BJ (cell line): ENCODE measurements at regions not wholly inside any gene's neighbourhood (a gene's known extent, or its start where the extent isn't known, plus 50 kb on each side); places are given as distances from the start of the nearest gene placed in this dataset.
"Not testable (repeated sequence)": the region's sequence is repeated elsewhere in the genome, so short reads cannot be mapped to it uniquely, and the experiment has no call there.

Experiments
- CTCF ChIA-PET: fragments of 350-600 bp; formaldehyde crosslinking; extraction: SDS; loops from one replicate; lab custom pipeline; 2021; ENCODE audit warnings: antibody characterized with exemption, inconsistent platforms; lab: Yijun Ruan, JAX
- POLR2A ChIA-PET: fragments of 300-600 bp; sonication (Branson Sonifier 250); formaldehyde crosslinking; extraction: SDS; loops from one replicate; lab custom pipeline; 2021; ENCODE audit warnings: antibody characterized with exemption; lab: Charles Lee
- DNase-seq: peaks from one replicate; pipeline ENCODE4 v3.0.0-alpha.2; 2011; ENCODE audit warnings: low read depth
- H3K27me3 ChIP-seq: 2 replicates; pipeline ENCODE4 v1.6.0; 2011; ENCODE audit warnings: low read length; ENCODE audit not compliant: control insufficient read depth, insufficient read depth
- H3K36me3 ChIP-seq: 2 replicates; pipeline ENCODE4 v1.5.1; 2011; ENCODE audit warnings: low read length; ENCODE audit not compliant: control insufficient read depth, insufficient read depth
- H3K4me3 ChIP-seq: 2 replicates; pipeline ENCODE4 v1.5.1; 2011; ENCODE audit warnings: low read depth, mild to moderate bottlenecking, control low read depth, low read length
- TF ChIP-seq, protein P1 (sequence below): IDR thresholded peaks from 2 replicates; pipeline ENCODE4 v1.5.1; 2011; ENCODE audit warnings: low read depth, mild to moderate bottlenecking, control low read depth, inconsistent platforms, low read length, moderate library complexity; ENCODE audit not compliant: insufficient read depth

DNA sequence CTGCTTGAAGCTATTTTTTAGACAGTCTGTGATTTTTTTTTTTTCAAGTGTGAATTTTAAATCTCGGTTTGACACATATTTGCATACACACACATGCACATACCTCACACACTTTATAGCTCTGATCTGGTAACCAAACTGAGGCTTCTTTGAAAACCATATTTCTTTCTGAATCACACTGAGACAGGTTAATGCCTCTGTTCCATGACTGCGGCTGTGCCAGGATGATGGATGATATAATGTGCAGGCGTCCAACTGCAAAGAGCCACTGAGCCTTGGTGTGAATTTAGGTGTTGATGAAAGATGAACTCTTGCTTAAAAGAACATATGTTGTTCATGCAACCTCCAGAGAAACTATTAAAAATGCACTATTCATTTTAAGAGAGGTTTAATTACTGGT is 504.0 kb upstream of the OLFM3 start:
- no peak overlapping the region for H3K4me3 ChIP-seq
- no peak for DNase-seq
- no peaks in the 10 kb centered on the region for H3K36me3 ChIP-seq
- TF ChIP-seq, protein P1, sequence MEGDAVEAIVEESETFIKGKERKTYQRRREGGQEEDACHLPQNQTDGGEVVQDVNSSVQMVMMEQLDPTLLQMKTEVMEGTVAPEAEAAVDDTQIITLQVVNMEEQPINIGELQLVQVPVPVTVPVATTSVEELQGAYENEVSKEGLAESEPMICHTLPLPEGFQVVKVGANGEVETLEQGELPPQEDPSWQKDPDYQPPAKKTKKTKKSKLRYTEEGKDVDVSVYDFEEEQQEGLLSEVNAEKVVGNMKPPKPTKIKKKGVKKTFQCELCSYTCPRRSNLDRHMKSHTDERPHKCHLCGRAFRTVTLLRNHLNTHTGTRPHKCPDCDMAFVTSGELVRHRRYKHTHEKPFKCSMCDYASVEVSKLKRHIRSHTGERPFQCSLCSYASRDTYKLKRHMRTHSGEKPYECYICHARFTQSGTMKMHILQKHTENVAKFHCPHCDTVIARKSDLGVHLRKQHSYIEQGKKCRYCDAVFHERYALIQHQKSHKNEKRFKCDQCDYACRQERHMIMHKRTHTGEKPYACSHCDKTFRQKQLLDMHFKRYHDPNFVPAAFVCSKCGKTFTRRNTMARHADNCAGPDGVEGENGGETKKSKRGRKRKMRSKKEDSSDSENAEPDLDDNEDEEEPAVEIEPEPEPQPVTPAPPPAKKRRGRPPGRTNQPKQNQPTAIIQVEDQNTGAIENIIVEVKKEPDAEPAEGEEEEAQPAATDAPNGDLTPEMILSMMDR, result no peak
- ChIA-PET CTCF (no interaction called here), POLR2A (no interaction called here)
- H3K27me3 ChIP-seq, result no peaks in the 10 kb centered on the region

DNA sequence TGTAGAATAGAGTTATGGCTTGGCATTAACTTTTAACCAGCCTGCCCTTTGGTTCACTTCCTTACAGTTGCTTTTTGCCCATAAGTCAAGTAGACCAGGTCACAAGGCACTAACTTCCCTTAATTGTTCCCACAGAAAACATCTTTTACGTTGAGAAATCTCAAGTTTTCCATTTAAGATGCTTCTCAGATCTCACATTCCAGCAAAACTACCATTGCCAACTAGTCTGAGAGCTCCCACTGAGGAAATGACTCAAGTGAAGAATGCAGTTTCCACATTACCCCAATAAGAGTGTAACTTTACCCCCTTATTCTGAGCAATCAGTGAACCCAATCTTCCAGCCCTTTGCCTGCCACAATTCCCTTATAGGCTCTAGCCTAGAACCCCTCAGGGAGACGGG is 502.2 kb upstream of the OLFM3 start:
- ChIA-PET POLR2A (no interaction called here), CTCF (no interaction called here)
- Histone ChIP-seq H3K4me3 (no peak overlapping the region), H3K36me3 (no peaks in the 10 kb centered on the region), H3K27me3 (no peaks in the 10 kb centered on the region)
- TF ChIP-seq, protein P1, result no peak
- no peak for DNase-seq

DNA sequence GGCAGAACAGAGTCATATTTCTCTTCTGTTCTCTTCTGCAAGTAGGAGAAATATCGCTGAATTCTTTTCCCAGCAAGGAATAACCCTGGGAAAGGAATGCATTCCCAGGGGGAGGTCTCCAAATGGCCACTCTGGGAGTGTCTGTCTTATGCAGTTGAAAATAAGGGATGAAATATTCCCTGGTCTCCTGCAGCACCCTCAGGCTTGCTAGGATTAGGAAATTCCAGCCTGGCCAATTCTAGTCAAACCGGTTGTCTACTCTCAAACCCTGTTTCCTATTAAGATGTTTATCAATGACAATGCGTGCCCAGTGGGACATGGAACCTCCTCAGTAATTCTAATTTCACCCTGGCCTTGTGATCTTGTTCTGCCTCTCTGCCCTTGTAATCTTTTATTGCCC is 501.1 kb upstream of the OLFM3 start:
- DNase-seq, CTCF ChIA-PET, POLR2A ChIA-PET, H3K4me3 ChIP-seq, H3K27me3 ChIP-seq, H3K36me3 ChIP-seq: not testable (repeated sequence)

DNA sequence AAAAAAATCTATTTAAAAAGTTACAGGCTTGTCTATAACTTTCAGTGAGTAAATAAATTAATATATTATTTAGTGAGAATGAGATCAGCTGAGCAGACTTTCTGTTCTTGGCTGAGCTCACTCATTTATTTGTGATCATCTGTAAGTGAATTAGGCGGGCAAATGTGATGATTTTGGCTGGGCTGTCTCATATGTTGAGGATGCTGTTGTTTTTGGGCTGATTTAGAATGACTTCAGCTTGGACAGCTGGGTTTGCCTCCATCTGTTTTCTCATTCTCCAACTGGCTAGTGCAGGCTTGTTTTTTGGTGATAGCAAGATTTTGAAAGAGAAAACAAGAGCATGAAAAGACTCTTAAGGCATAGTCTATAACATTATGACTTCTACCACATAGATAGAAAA is 475.8 kb upstream of the OLFM3 start:
- Histone ChIP-seq H3K27me3 (no peaks in the 10 kb centered on the region), H3K36me3 (no peaks in the 10 kb centered on the region), H3K4me3 (no peak overlapping the region)
- no peak for DNase-seq
- CTCF ChIA-PET, result no interaction called here
- POLR2A ChIA-PET, result no interaction called here
- TF ChIP-seq, protein P1, result no peak

DNA sequence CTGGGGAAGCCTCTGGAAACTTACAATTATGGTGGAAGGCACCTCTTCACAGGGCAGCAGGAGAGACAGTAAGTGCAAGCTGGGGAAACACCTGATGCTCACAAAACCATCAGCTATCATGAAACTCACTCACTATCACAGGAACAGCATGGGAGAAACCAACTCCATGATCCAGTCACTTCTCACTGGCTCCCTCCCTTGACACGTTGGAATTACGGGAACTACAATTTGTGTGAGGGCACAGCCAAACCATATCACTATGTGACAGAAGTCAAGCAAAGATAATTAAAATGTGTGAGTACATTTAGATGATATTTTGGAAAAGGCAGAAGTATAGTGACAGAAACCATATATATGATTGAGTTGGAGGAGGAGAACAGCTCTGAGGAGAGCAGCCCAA is 474.0 kb upstream of the OLFM3 start:
- Histone ChIP-seq H3K4me3 (no peak overlapping the region), H3K36me3 (no peaks in the 10 kb centered on the region), H3K27me3 (no peaks in the 10 kb centered on the region)
- ChIA-PET CTCF (no interaction called here), POLR2A (no interaction called here)
- no peak for DNase-seq
- TF ChIP-seq, protein P1, result no peak

DNA sequence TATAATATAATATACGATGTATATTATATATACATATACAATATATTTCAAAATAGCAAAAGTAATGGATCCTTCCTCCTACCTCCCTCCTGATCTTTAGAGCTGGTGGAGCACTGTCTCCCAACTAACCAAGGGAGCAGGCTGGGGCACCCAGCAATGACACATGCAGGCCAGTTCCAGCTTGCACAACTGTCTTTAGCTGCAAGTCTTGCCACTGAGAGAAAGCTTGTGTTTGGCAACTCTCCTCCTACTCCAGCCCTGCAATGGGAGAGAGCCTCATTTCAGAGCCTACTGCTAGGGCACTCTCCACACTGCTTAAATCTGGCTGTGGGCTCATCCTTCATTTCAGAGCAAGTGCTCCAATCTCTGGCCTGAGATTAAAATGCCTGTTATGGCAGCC is 469.8 kb upstream of the OLFM3 start:
- CTCF ChIA-PET, result no interaction called here

More for the DNA sequence above, 469.8 kb upstream of the OLFM3 start:
- TF ChIP-seq, protein P1, result no peak
- Histone ChIP-seq H3K36me3 (no peaks in the 10 kb centered on the region), H3K27me3 (no peaks in the 10 kb centered on the region), H3K4me3 (no peak overlapping the region)
- DNase-seq, result no peak
- POLR2A ChIA-PET, result no interaction called here
